Middle frontal gyrus (tissue), 1 donor: ENCODE measurements at regions not wholly inside any gene's neighbourhood (a gene's known extent, or its start where the extent isn't known, plus 50 kb on each side); places are given as distances from the start of the nearest gene placed in this dataset.

Experiments
- DNase-seq: peaks from one replicate; pipeline ENCODE4 v3.0.0-alpha.2; 2015; ENCODE audit warnings: low spot score; ENCODE audit errors: extremely low spot score

DNA sequence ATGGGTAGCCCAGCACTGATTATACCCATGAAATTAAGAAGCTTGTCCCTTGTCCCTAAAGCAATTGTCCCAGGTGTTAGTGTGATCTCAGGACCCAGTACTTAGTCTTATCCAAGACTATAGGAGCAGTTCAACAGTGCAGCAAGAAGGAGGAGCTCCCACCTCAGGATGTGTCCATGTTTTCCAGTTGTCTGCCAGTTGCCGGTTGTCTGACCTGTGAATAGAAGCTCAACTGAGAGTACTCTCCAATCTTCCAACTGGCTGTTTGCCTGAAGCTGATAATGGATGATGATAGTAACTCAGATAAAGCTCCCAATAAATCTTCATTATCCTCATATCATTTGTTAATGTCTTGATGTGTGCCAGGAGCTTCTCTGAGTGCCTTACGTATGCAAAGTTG lies 107.2 kb upstream of the HTR2A start:
- DNase-seq: no peak

DNA sequence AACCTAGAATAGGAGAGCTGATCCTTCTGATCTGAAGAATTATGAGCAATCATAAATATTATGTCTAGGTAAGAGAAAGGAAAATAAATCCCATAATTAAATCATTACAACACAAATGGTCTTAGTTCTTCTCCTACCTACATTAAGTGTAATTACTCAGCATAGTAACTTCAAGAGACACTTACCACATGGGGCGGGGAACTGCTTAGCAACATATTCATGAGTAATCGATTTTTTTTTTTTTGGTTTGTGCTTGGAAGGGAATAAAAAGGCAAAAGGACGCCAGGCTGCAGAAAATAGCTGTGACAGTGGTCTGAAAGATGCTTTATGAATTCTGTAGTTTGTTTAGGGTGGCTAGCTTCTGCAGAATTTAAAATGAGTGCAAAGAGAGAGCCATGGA lies 103.3 kb upstream of the HTR2A start:
- DNase-seq: no peak

DNA sequence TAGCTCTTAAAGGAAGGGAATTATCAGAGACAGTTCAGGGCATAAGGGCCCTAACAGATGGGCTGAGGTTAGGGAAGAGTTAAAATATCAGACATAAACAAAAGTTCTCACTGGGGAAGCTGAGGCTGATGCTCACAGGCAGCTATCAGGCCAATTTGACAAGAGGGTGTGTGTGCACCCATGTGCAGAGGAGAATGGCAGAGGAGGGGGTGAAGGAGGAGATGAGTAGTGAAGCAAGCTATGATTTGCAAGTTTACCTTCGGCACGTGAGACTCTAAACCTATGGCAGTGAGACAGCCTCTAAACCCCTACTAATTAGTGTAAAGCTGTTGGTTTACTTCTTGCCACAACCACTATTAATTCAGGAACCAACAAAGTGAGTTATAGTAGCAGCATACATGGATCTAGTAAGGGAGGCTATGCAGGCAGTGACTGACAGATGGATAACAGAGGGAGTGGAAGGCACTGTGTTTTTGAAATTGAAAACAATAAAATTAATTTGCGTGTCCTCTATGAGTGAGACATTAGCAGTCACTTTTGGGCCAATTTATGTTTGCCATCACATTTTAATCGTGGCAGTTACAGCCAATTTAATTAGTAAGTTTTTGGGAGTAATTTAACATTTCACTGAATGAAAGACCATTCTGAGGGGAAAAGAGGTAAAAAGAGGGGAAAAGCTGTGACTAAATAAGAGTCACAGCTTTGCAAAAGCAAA lies 99.6 kb upstream of the HTR2A start:
- DNase-seq: no peak

DNA sequence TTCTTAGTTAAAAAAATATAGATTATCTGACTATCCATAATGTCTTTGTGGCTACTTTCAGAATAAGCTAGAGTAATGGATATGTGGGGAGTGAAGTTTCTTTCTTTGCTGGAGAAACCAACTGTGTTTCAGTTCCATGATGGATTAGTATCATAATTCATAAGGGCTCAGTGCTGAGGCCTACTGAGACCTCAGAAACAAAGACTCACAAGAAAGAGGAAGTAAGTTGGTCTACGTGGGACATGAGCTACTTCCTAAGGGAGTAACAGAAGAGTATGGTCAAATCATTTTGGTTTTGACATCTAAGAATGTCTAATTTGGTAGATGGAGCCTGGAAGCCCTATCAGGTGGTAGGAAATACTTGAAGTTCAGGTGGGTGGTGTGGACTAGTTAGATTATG lies 99.0 kb upstream of the HTR2A start:
- DNase-seq: no peak

DNA sequence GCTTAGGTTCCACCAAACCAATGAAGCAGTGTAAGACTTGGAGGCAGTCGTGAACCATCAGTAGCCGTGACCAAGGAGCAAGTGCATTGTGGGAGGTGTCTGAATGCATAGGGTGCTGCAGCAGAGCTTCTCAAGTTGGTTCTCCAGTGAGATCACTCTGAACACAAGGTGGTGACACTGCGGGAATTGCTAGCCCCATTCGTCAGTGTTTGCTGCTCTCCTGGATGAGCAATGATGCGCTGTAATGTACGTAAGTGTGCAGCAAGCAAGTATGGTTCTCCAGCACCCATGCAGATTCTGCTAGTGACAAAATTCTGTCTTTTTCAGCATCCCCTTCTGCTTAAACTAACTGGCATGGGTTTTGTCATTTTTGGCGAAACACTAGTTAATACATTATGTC lies 97.6 kb upstream of the HTR2A start:
- DNase-seq: no peak

DNA sequence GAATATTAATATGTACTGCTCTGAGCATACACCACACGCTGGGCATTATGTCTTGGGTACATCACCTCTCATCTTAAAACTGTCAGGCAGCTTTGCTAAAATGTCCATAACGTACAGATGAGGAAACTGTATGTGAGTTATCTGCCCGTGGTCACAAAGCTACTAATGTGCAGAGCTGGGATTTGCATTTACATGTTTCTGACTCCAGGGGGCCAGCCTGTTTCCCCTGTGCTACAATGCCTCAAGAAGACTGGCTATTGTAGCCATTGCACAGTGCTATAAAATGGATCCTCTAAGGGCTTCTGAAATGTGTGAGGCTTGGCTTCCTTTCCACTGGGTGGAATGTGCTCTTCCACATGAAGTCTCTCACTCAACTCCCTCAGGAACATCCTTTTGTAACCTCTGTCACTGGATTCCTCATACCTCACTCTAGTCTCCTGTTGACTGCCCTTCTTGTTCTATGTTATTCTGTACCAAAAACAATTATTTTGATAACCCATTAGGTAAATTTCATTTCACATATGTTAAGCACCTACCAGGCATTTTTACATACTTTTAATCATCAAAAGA lies 95.6 kb upstream of the HTR2A start:
- no peak for DNase-seq

DNA sequence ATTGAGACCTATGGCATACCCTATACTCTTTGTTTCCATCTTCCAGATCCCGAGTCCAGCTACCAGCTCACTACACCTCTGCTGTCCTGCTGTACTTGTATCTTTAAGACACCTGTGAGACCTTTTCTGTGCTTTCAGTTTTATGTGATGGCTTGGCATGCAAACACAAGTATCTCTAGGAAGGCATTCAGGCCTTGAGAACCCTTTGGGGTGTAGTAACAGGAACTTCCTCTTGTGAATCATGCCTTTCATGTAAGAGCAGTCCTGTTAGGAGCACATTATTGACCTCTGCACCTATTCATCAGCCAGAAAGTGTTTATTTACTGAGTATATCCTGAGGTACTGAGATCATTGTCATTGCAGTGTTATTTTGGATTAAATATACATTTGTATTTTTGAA lies 87.0 kb upstream of the HTR2A start:
- no peak for DNase-seq

DNA sequence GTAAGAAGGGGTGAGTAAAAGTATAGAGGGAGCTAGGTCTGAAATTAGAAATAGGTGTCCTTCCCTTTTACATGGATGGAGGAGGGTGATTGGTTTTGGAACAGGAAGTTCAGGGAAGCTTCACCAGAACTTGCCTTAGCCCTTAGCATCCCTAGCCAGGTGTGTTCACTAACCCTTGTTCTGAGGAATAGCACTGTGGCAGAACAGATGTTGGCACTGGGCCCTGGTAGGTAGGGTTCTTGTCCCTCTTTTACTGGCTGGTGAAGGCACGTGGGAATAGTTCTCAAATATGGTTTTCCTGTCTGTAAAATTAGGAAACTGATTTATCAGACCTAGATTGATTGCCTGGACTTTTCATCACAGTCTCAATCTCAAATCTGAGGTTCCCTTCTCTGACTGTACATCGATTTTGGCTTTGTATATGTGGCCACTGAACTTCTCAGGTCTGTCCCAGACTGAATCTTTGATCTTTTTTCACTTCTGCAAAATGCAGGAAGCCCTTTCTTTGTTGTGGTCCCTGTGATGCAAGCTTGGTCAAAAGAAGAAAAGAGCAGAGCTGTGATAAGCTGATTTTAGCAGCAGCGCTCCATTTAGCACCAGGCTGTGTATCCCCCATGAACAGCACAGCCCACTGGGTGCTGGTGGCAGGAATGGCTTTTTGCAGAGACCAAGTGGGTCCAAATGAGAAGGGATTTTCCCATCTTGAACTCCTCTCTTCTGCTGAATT lies 86.2 kb upstream of the HTR2A start:
- no peak for DNase-seq

DNA sequence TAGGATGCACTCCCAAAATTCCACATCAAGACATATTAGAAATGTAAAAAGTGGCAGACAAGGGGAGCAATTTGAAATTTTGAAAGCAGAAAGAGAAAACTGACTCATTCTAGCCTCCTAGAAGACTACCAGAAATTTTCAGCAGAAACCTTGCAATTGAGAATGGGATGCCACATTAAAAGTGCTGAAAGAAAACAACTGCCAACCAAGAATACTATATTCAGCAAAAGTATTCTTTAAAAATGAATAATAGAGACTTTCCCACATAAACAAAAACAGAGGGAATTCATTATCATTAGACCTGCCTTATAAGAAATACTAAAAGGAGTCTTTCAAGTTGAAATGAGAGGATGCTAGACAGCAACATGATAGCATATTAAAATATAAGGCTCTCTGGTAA lies 78.3 kb upstream of the HTR2A start:
- no peak for DNase-seq

DNA sequence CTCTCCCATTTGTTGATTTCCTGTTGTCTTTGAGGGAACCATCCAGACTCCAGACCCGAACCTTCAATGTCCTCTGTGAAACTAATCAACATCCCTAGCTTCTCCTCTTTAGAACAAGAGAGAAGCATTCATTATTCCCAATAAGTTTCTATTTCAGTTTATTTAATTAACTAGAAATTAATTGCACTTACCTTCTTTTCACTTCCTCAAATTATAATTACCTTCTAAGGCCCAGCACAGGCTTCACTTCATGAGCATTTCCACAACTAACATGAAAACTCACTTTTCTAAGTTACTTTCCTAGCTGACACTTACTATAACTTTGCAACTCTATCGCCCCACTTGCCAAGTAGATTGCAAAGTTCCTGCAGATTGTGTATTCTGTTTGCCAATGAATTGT lies 71.6 kb upstream of the HTR2A start:
- DNase-seq: no peak

DNA sequence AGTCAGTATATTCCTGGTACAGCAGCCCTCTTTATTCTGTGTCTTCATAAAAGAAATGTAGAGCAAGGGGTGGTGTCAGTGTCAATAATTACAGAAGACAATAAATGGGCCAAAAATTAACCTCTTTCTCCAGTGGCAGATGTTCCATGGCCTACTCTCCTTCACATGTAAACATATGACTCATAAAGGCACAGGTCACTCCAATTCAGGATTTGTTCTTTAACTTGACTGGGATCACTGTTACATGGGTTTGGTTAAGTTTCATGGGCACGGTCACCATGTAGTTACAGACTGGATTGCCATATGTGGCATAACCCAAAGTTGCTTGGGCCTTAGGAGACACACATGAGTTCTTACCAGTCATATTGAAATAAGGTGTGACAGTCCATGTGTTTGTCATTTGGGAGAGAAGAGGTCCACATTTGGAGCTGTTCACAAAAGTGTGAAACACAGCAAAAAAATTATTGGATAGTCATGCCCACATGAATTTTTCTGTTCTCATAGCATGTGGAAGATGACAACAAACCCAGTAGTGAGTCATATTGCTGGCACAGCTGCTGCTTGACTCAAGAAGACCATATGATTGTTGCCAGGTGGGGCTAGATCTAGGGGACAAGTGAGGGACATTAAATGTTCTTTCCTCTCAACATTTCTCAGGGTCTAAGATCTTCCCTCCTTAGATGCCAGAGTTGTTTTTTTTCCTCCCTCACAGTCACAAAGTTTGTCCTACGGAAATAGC lies 68.1 kb upstream of the HTR2A start:
- no peak for DNase-seq

DNA sequence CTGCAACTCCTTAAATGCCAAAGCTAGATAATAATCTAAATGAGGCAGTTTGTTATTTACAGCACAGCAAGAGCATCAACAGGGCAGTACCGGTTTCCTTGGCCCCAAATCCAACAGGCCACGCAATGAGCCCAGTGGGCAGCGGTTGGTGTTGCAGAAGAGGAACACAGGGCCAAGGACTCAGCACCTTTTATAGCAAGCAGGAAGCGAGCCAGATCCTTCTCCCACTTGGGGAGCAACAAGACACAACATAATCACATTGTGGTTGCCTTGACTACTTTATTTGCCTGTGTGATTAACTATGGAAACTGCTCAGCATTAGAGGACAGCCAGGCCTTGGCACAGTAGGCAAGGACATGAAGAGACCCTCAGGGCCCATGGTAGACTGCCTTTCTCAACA lies 67.1 kb upstream of the HTR2A start:
- DNase-seq: no peak

DNA sequence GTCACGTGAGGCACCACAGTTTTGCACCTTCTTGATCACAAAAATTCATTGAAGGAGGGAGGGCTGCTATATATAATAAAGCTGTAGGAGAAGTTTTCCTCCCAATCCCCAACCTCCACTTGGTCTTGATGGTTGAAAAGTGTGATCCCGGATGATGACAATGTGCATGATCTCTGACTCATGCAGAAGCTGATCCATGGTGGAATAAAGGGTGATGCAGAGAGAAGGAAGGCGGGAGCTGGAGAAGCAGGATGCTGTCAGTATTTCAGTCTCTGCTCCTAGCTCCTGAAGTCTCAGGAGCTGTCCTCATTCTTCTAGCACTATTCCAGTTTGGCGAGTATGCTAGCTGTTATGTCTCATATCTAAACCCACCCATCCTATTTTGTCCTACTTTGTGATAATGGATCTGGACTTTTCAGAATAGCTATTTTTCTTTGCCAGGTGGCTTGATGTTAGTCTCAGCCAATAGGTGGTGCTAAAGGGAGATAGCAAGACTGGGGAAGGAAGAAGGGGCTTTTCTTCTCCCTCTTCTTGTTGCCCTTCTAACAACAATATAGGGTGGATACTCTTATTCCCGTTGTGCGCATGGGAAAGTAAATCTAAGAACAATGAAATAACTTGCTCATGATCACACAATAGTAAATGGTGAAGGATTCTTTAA lies 65.6 kb upstream of the HTR2A start:
- DNase-seq: no peak

DNA sequence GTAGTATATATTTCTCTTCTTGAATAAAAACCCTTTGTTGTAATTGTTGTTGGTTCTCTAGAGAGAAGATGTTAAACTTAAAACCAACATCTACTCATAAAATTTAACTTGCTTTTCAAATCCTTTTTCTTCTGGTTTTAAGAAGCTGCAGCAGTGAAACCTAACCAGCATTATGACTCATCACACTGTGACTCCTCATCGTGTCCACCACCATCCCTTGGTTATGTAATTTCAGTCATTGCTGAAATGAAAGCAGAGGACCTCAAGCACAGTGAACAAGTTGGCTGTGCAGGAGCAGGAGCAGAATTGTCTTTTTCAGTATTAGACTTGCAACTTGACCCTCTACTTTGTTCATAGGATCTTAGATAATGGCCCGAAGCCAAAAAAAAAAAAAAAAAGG lies 64.9 kb upstream of the HTR2A start:
- DNase-seq: no peak

DNA sequence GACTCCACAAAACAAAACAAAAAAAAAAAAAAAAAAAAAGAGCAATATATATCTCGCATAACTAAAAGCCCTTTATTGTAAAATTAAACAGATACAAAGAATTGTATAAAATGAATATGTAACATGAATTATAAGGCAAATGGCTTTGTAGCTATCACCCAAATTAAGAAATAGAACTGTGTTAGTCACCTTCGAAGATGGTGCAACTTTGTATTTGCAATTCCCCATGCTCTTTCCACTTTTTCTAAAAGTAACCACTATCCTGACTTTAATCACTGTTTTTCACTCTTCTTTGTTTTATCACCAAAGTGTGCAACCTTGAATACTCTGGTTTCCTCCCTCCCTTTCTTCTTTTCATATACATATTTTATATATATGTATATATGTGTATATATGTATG lies 57.1 kb upstream of the HTR2A start:
- no peak for DNase-seq

DNA sequence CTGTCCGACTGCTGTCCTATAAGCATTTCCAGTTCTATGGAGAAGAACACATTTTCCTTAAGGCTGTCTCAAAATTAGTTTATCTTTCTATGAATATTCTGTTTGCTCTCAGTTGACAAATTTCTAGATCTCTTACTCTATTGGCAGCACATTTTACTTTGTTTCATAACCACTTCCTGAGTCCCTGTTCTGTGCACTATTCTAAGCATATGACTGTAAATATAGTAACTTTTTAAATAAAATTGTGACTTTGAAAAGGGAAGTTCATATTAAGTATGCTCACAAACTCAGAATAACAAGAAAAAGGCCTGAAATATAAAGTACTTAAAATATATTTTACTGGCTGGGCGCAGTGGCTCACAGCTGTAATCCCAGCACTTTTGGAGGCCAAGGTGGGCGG lies 56.5 kb upstream of the HTR2A start:
- DNase-seq: no peak

DNA sequence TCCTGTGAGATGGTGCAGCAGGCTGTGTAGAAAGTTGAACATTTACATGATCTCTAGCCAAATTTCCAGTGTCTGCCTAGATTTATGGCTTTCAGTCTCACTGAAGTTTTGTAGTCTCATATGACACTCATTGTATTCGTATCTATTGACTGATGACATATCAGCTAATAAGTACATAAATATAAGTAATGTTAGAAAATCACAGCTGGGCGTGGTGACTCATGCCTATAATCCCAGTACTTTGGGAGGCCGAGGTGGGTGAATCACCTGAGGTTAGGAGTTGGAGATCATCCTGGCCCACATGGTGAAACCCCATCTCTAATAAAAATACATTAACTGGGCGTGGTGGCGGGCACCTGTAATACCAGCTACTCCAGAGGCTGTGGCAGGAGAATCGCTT lies 54.7 kb upstream of the HTR2A start:
- no peak for DNase-seq

DNA sequence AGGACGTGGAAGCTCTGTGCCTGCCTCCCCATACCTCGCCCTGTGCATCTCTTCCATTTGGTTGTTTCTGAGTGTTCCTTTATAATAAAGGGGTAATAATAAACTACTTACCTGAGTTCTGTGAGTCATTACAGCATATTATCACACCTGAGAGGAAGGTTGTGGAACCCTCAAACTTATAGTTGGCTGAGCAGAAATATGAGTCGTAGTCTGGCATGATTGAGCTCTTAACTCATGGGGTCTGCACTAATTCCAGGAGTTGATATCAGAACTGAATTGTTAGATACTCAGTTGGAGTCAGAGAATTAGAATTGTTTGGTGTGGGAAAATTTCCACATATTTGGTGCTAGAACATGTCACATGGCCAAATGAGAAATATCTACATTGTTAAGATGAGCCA lies 52.4 kb upstream of the HTR2A start:
- no peak for DNase-seq

DNA sequence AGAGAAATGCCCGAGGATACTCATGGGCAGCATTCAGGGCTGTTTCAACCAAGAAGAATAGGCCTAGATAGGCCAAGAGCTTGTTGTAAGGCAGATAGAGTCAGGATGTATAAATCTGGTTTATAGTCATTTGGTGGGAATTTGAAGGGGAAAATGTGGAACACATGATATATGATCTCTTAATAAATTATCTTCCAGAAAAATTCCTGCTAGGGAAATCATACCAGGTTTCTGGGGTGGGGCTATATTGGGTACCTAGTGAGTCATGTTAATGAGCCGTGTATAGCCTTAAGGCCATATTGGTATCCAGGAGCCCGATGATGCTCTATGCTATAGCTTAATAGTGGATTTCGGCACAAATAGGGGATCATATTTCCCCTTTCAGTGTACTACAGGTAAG lies 51.5 kb upstream of the HTR2A start:
- no peak for DNase-seq

DNA sequence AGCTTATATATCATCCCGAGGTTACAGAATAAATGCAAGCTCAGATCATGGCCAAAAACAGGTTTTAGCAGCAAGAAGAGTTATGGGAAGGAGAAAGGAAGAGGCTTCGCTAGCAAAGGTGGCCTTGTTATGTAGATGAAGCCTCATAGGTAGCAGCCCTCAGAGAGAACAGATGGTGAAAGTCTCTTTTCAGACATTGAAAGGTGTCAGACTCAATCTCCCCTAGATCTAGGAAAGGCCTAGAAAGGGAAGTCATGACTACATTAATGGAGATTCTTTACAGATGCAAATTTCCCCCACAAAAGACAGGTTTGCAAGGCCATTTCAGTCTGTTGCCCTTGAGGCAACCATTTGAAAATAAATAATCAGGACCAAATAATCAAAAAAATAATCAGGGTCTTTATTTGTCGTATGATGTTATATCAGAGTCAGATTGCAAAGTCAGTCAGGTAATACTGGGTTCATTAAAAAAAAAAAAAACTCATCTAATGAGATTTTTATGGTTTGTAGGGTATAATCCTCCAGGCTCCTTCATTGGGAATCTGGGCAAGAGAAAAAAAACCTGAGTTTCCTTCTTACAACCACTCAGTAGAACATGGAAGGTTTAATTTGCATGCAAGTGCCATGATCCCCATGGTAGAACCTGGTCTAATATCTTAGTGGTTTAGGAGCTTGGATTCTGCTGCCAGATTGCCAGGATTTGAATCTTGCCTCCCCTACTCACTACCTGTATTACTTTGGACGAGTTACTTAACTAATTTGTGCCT lies 50.8 kb upstream of the HTR2A start:
- DNase-seq: no peak
